Loucy (cell line): ENCODE measurements at regions not wholly inside any gene's neighbourhood (a gene's known extent, or its start where the extent isn't known, plus 50 kb on each side); places are given as distances from the start of the nearest gene placed in this dataset.

Experiments used
- EZH2phosphoT487 ChIP-seq: fragments of 200-600 bp; IDR thresholded peaks from 2 replicates; pipeline ENCODE4 v1.6.1; 2018; ENCODE audit warnings: antibody characterized with exemption, mild to moderate bottlenecking, moderate library complexity, borderline replicate concordance
- TF ChIP-seq, protein P1 (sequence below): fragments of 200-600 bp; sonication (generic); conservative IDR thresholded peaks from 2 replicates; pipeline ENCODE4 v1.5.1; 2014; ENCODE audit warnings: mild to moderate bottlenecking, antibody characterized with exemption, low read length

DNA sequence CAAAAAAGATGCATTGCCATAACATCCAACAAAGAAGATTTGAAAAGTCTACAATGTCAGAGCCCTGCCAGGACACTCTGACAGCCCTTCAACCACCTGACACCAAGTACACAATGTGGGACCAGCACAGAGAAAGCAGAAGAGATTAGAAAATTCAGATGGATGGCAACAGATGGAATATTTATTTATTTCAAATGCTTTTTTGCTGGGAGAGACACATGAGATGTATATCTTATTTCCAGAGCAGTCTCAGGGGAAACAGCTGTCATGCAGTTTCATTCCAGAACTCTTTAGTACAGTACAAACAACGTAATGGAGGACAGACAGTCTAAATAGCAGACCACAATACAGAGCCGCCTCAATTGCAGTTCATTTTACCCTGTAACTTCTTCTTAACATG is 110.1 kb downstream of the MAIP1 start:
- TF ChIP-seq, protein P1, sequence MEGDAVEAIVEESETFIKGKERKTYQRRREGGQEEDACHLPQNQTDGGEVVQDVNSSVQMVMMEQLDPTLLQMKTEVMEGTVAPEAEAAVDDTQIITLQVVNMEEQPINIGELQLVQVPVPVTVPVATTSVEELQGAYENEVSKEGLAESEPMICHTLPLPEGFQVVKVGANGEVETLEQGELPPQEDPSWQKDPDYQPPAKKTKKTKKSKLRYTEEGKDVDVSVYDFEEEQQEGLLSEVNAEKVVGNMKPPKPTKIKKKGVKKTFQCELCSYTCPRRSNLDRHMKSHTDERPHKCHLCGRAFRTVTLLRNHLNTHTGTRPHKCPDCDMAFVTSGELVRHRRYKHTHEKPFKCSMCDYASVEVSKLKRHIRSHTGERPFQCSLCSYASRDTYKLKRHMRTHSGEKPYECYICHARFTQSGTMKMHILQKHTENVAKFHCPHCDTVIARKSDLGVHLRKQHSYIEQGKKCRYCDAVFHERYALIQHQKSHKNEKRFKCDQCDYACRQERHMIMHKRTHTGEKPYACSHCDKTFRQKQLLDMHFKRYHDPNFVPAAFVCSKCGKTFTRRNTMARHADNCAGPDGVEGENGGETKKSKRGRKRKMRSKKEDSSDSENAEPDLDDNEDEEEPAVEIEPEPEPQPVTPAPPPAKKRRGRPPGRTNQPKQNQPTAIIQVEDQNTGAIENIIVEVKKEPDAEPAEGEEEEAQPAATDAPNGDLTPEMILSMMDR: no peak
- TF ChIP-seq EZH2phosphoT487: no peak
